ENCODE measurements at regions not wholly inside any gene's neighbourhood (a gene's known extent, or its start where the extent isn't known, plus 50 kb on each side); places are given as distances from the start of the nearest gene placed in this dataset.

DNA sequence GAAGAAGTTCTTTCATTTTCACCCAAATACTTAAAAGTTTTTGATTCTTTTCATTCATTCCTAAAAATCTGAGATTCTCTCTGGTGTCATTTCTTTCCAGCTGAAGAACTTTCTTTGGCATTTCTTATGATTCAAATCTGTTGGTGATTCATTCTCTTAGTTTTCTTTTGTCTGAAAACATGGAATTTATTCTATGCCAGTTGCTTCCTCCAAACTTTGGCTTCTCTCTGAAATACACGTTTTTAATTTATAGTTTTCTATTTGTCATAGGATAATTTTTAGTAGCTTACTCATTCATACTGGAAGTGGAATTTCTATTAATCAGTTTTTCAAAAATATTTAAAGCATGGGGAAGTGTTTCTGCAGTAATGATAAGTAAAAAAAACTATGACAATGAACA lies 1012.0 kb downstream of the RPA4 start:
- ATAC-seq (ENCODE audit: low read depth) = no peak; the same call in 1 of the 2 replicates

More for the DNA sequence above, 1012.0 kb downstream of the RPA4 start:
- H2AFZ ChIP-seq (replicated peaks; ENCODE audit: low read length, poor library complexity) = no peak overlapping the region
- dilution Hi-C loops (cut with HindIII; ENCODE audit: low sequenced_read_pairs, unreplicated experiment) (no loop called here), in situ Hi-C loops (cut with MboI; ENCODE audit: low sequenced_read_pairs) (no loop called here), intact Hi-C loops (cut with micrococcal nuclease) (no loop called here)
- peak; percentile 32 for DNase-seq
- no peaks in the 10 kb centered on the region for H3K9me3 ChIP-seq (ENCODE audit: control insufficient read depth, insufficient read depth, low read length)
- no peaks in the 10 kb centered on the region for H3K27me3 ChIP-seq (ENCODE audit: control insufficient read depth, insufficient read depth, low read length)
- no peak overlapping the region for H4K8ac ChIP-seq (ENCODE audit: low read depth in 2 of 2, low read length in 2 of 2)
- H3K27ac ChIP-seq (ENCODE audit: insufficient read depth, low read length) = no peak overlapping the region
- H4K20me1 ChIP-seq (ENCODE audit: insufficient read depth, low read length) = no peaks in the 10 kb centered on the region
- no TSS peak for BruUV-seq (replicated peaks)
- no peak overlapping the region for H2BK15ac ChIP-seq (ENCODE audit: low read depth, low read length)
- H3K4me3 ChIP-seq (ENCODE audit: insufficient read depth, low read depth, low read length) = no peak overlapping the region
- no peak overlapping the region for H3K4ac ChIP-seq (ENCODE audit: low read depth, low read length)
- no peaks in the 10 kb centered on the region for H3K36me3 ChIP-seq (ENCODE audit: control insufficient read depth, insufficient read depth, low read length)
- TF ChIP-seq CHD1 (IDR thresholded peaks at IDR 0.05; ENCODE audit: low read depth, low read length) = no peak
- TF ChIP-seq POLR2A (IDR thresholded peaks at IDR 0.05; ENCODE audit: low read depth, low read length) = no peak
- no peak for TF ChIP-seq NFE2L2 (IDR thresholded peaks at IDR 0.05; ENCODE audit: low read depth, low read length)
- H3K4me1 ChIP-seq (ENCODE audit: control insufficient read depth, insufficient read depth, low read length) = no peaks in the 10 kb centered on the region
- no peak overlapping the region for H3K23ac ChIP-seq (ENCODE audit: low read depth, low read length)
- H3K56ac ChIP-seq (ENCODE audit: extremely low read depth, insufficient read depth, low read length) = no peak overlapping the region
- H3K9ac ChIP-seq (ENCODE audit: low read depth, low read length) = no peak overlapping the region
- H2AK9ac ChIP-seq (replicated peaks; ENCODE audit: low read depth, low read length, poor library complexity) = no peak overlapping the region
- no peak overlapping the region for H4K91ac ChIP-seq (ENCODE audit: insufficient read depth, low read depth, low read length)
- H2BK20ac ChIP-seq (ENCODE audit: low read depth, low read length) = no peak overlapping the region
- WGBS, 2 experiments (ENCODE audit: extremely low coverage in 2 of 2, insufficient read length in 1 of 2) = no CpG with 5 or more reads among the region's 1 CpG
- no peak overlapping the region for H2BK120ac ChIP-seq (ENCODE audit: low read depth, low read length)
- no peak overlapping the region for H3K4me2 ChIP-seq (ENCODE audit: low read depth, low read length)
- H3K14ac ChIP-seq (replicated peaks; ENCODE audit: low read depth, low read length) = no peak overlapping the region
- no peaks in the 10 kb centered on the region for H3K9me1 ChIP-seq (ENCODE audit: insufficient read depth, low read length)
- H2BK5ac ChIP-seq (ENCODE audit: low read depth, low read length, poor library complexity, severe bottlenecking) = no peak overlapping the region
- ChIA-PET POLR2A (ENCODE audit: unreplicated experiment) (no interaction called here), CTCF (no interaction called here)
- H2AK5ac ChIP-seq (ENCODE audit: low read depth, low read length) = no peak overlapping the region
- no peak overlapping the region for H4K5ac ChIP-seq (ENCODE audit: low read depth, low read length)
- H3K18ac ChIP-seq (ENCODE audit: low read depth, low read length) = no peak overlapping the region
- H3K79me1 ChIP-seq (ENCODE audit: low read depth in 1 of 2, low read length in 2 of 2) = no peaks in the 10 kb centered on the region
